Activated T-cell treated with anti-CD3 and anti-CD28 coated beads for 24 hours (primary cell): ENCODE measurements at regions not wholly inside any gene's neighbourhood (a gene's known extent, or its start where the extent isn't known, plus 50 kb on each side); places are given as distances from the start of the nearest gene placed in this dataset.

Experiments used
- DNase-seq: peaks from one replicate; pipeline ENCODE4 v3.0.0-alpha.2; 2020; ENCODE audit warnings: low read depth

GRCh38 chr6:142682985-142683384 is 262.0 kb downstream of the HIVEP2 start:
- DNase-seq = no peak

- no peak for DNase-seq
These were observed 261.2 kb downstream of the HIVEP2 start for GRCh38 chr6:142683714-142684141.

DNA sequence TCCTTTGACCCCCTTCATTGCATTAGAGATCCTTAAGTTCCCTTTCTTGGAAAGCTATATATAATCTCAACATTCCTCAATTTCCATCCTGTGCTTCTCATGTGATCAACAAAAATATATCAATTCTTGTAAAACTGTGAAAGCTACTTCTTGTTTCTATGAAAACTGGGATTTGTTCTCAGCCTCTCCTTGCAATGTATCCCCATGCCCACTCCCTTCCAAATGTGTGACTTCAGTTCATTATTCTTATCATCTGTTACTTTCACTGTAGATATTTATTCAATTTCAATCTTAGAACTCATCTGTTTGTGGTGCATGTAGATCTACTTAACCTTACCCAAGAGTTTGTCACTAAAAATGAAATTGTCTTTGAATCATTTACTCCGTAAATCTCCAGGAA is 260.6 kb downstream of the HIVEP2 start:
- DNase-seq = no peak

DNA sequence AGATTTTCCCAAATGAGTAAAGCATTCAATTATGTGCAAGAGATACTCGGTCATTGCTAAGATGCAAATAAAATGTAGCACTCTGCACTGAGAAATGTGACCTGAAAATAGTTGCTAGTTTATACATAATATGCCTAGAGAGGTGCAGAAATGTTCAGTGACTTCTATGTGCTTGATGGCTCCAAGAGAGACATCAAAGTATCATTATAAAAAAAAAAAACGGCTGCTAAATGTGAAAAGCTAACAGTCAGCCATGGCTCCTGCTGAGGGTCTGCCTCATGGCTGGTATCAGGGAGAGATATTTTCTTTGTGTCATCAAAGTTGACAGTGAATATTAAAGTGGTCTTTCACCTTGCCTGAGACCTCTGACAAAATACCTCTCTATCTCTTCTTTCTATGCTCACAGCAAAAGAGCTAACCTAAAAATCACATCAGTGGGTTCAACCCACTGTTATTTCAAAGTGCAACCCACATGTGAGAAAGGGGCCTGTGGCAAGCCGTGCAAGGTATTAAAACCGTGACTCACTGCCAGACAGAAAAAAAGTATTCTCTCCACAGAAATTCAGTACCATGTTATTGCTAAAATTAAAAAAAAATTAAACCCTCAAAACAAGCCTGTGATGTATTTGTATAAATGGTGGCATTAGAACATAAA is 259.0 kb downstream of the HIVEP2 start:
- DNase-seq = no peak

DNA sequence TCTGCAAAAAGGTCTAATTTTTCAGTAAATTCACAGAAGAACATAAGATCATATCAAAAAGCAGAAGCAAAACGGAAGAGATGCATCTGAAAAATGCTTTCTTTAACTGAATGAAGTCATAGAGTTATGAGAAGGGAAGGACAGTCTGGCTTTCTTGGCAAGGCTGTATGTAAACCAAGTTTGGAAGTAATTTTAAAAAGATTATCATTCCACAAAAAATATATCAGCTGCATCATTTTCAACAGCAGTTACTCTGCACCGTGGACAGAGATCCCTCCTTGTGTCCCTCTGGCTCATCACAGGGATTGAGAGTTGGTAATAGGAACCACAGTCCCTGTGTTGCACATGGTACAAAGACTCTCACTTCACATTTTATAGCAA is 258.5 kb downstream of the HIVEP2 start:
- DNase-seq = no peak

DNA sequence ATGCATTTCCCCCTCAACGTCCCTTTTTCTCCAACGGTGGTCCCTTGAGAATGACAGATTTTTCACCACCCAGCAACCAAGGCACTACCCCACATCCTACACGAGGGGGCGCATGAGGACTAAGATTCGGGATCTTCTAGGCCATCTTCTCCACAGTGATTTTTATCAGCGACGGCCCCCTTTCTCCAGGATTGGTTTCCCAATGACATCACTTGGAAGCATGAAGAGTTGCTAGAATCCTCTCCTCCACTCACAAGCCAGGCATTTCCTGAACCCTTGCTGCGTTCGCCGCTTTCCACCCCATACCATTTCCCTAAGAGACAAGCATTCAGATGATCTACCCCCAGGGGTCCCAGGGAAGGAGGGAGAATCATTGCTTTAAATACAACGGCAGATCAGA is 252.0 kb downstream of the HIVEP2 start:
- peak; percentile 57 for DNase-seq

GRCh38 chr6:142693441-142693840 is 251.5 kb downstream of the HIVEP2 start:
- DNase-seq = no peak

GRCh38 chr6:142694054-142694453 is 250.9 kb downstream of the HIVEP2 start:
- no peak for DNase-seq

DNA sequence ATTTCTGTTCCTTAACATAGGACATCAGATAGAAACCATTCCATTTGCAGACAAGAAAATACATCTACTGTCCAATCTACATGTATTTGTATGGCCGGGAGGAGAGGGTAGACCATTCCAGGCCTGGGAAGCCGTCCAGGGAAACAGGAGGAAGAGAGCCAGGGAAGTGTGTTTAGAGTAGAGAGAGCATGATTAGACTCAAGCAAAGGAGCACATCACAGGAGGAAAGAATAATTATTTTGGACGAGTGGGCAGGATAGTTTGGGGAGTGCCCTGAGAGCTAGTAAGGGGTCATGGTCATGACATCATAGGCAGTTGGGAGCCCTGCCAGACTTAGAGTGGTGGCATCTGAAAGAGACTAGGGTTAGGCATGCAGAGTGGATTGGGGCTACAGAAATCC is 250.0 kb downstream of the HIVEP2 start:
- no peak for DNase-seq

- DNase-seq = no peak
These were observed 248.6 kb downstream of the HIVEP2 start for GRCh38 chr6:142696123-142697000.

DNA sequence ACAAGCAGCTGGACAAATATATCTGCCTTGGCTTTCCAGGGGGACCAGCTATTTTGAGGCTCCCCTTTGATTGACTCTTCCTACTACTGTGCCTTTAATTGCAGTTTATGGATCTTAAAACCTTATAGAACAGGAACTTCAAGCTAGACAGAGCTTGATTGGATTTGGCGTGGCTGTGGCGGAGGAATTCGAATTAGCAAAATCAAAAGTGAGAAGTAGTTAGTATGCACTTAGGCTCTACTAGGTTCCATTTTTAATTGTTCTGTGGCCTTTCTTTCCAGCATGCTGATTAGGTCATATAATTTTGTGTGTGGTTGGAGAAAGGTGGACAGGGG is 248.0 kb downstream of the HIVEP2 start:
- DNase-seq = no peak

DNA sequence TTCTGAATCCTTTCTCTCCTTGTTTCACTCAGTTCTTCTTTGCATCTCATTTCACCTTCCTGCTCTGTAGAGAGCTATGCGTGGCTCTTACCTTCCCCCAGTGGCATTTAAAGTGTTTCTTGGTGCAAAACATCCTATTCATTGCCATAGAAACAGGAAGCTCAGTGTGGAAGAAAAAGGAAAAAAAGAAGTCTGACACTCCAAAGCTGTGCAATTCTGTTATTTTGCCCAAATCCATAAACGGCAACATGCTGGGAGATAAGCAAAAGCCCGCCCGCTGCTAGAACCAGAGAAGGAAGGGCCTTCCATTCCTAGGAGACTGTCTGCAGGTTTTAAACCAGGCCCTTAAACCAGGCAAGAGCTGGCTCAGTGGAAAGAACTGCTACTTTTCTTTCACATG is 247.1 kb downstream of the HIVEP2 start:
- no peak for DNase-seq

DNA sequence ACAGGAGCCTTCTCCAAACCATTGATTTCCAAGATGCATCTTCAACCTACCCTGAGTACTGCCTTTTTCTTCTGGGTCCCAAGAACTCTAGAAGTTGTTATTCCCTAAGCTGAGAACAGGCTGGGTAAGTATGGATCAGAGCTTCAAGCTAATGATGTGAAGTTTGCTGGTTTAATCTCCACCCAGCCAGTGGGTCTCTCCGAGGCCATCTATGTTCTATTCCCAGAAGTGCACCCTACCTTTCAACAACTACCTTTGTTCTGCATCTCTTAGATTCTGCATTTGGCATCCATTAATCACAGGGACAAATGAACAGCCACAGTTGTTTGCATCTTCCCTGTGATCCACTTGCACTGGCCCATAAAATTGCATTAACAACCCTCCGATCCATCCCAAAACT is 246.2 kb downstream of the HIVEP2 start:
- no peak for DNase-seq

DNA sequence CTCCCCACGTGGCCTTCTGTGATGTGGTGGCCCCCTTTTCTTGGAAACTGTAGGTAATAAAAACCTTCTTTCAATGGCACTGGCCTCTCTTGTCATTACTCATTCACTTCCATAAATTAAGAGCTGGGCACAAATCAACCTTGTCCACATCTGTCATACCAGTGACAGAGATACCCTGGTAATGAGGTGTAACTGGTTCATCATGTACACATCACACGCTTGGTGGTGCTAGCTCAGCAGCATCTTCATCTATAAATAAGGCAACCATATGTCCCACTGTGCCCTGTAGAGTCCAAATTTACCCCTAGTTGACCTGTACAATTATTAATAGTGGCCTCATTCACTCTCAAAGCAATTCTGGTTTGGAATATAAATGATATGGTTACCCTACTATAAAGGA is 245.6 kb downstream of the HIVEP2 start:
- DNase-seq = no peak

DNA sequence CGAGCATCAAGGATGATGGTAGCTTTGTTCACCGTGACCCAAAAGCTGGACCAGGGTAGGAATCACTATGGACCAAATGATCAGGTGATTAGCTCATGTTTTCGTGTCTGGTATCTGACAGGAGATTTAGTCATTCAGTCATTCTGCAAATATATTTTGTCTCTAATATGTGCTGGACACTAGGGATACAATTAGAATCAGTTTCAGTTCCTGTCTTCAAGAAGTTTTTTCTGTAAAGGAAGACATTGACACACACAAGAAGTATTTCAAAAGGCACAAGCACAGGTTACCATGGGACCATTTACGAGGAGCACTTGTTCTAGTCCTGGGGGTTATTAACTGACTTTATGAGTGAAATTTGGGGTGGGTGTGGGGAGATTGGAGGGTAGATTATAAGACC is 244.9 kb downstream of the HIVEP2 start:
- DNase-seq = no peak

DNA sequence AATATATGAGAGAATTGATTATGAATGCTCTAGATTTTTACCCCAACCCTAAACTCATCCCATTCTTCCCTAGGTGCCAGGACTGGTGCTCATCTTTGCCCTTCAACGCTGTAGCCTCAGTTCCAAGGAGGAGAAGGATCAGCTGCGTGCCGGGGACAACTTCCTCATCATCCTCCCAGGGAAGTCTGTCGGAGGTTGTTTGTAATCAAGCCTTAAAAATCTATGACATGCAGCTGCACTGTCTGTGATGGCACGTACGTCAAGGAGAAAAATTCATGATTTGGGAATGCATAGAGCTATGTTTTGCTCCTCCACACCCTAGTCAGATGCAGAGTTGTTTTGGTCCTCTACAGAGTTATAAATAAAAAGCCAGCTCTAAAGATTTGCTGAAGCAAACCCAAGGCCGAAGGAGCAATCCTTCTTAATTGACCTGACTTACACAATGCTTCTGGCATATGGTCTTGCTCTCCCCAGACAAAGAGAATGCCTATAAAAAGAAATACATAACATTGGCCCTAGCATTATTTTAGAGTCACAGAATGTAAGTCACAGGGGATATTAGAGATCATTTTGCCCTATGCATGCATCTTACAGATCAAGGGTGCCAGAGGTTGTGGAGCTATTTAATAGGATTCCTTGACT is 244.2 kb downstream of the HIVEP2 start:
- DNase-seq = no peak
